PFSK-1 (cell line): ENCODE measurements at regions not wholly inside any gene's neighbourhood (a gene's known extent, or its start where the extent isn't known, plus 50 kb on each side); places are given as distances from the start of the nearest gene placed in this dataset.

ENCODE experiments used
- FOXP2 ChIP-seq: optimal IDR thresholded peaks from 2 replicates; pipeline ENCODE3; 2011; ENCODE audit warnings: borderline replicate concordance, control low read depth, inconsistent platforms; ENCODE audit not compliant: insufficient read depth; ENCODE audit errors: extremely low read length, extremely low read depth
- POLR2AphosphoS5 ChIP-seq: IDR thresholded peaks from 2 replicates; pipeline ENCODE4 v1.6.1; 2012; ENCODE audit warnings: low read depth, mild to moderate bottlenecking, control low read depth, low read length, moderate library complexity
- REST ChIP-seq, 2 experiments: IDR thresholded peaks; 2 replicates each; pipeline versions ENCODE4 v1.6.1 to v1.8.0; 2011 to 2012; ENCODE audit warnings: low read depth in 2 of 2, low read length in 2 of 2, control low read depth in 1 of 2, inconsistent platforms in 1 of 2, mild to moderate bottlenecking in 1 of 2, moderate library complexity in 1 of 2; ENCODE audit not compliant: insufficient read depth in 1 of 2
- SIN3A ChIP-seq: IDR thresholded peaks from 2 replicates; pipeline ENCODE4 v1.6.1; 2012; ENCODE audit warnings: mild to moderate bottlenecking, low read length, moderate library complexity, borderline replicate concordance; ENCODE audit not compliant: insufficient read depth
- TAF1 ChIP-seq: IDR thresholded peaks from 2 replicates; pipeline ENCODE4 v1.6.1; 2012; ENCODE audit warnings: low read length, control low read depth, borderline replicate concordance; ENCODE audit not compliant: insufficient read depth

DNA sequence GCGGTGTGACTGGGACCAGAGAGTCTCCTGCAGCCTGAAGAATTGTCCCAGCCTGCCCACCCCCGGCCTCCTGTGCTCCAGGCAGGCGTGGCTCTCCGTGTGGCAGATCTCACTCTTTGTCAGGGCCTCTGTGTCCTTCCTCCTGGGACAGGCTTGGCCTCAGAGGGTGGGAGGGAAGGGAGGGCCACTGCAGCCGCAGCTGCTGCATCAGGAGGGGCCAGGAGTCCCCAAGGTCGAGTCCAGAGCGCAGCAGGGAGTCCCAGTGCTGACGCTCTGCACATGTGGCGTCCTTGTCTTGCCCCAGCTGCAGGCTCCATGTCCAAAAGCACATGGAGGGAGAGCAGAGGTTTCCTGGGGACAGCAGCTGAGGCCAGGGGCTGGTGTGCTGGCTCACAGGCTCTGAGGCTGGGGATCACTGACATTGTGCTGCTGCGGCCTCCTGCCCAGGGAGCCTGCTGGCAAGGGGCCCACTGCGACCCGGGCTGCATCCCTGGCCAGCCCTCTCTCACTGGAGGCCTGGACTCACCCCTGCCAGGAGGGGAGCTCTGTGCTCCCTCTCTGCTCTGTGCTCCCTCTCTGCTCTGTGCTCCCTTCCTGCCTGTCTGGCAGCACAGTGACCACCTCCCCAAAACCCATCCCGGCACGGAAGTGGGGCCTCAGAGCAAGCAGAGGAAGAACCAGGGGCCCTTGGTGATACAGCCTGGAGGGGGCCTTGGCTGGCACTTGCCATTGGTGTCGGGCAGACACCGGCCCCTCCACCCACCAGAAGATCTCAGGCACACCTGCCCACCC, 114.6 kb upstream of the RET start:
- TF ChIP-seq TAF1 (no peak), FOXP2 (no peak), POLR2AphosphoS5 (no peak), SIN3A (no peak), REST (IDR thresholded peaks at IDR 0.05; ENCODE audit: insufficient read depth in 1 of 2, low read depth in 2 of 2, low read length in 2 of 2) (no peak)

- TF ChIP-seq TAF1 = no peak
- no peak for TF ChIP-seq SIN3A
- TF ChIP-seq REST (IDR thresholded peaks at IDR 0.05; ENCODE audit: insufficient read depth in 1 of 2, low read depth in 2 of 2, low read length in 2 of 2) = no peak
- TF ChIP-seq FOXP2 = no peak
- no peak for TF ChIP-seq POLR2AphosphoS5
Measured at GRCh38 chr10:42962902-42963231, 114.0 kb upstream of the RET start.

DNA sequence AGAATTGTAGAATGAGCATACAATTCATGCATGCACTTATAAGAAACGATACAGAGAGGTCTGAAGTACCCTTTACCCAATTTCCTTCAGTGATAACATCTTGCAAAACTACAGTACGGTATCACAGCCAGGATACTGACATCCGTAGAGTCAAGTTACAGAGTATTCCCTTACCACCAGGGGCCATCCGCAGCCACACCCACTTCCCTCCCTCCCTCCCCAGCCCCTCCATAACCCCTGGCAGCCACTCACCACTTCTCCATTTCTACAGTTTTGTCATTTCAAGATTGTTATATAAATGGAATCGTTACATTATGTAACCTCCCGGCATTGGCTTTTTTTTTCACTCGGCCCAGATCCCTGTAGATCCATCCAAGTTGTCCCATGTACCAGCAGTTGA, 113.6 kb upstream of the RET start:
- TF ChIP-seq POLR2AphosphoS5 (no peak), REST (IDR thresholded peaks at IDR 0.05; ENCODE audit: insufficient read depth in 1 of 2, low read depth in 2 of 2, low read length in 2 of 2) (no peak), FOXP2 (no peak), TAF1 (no peak), SIN3A (no peak)

GRCh38 chr10:42969147-42969546, 107.7 kb upstream of the RET start:
- TF ChIP-seq POLR2AphosphoS5 (no peak), SIN3A (no peak), REST (IDR thresholded peaks at IDR 0.05; ENCODE audit: insufficient read depth in 1 of 2, low read depth in 2 of 2, low read length in 2 of 2) (no peak), TAF1 (no peak), FOXP2 (no peak)

DNA sequence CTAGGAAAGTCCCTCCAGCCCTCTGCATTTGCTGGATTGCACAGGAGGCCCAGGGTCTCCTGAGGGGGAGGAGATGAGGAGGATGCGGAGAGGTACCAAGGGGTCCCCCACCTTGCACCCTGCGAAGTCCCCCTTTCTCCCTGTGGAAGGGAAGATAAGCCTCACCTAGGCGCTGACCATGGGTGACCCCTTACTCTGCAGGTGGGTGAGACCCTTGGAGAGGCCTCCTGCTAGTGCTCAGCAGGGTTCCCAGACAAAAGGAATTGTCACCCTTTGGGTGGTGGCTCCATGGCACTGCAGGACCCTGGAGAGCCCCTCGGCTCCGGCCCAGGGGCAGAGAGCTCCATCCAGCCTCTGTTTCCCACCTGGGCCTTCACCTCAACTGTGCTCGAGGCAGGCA, 107.0 kb upstream of the RET start:
- TF ChIP-seq FOXP2 = no peak
- no peak for TF ChIP-seq TAF1
- TF ChIP-seq SIN3A = no peak
- no peak for TF ChIP-seq REST (IDR thresholded peaks at IDR 0.05; ENCODE audit: insufficient read depth in 1 of 2, low read depth in 2 of 2, low read length in 2 of 2)
- TF ChIP-seq POLR2AphosphoS5 = no peak
